GM21367 (cell line): ENCODE measurements at regions not wholly inside any gene's neighbourhood (a gene's known extent, or its start where the extent isn't known, plus 50 kb on each side); places are given as distances from the start of the nearest gene placed in this dataset.

Source experiments
- ATAC-seq: cut with Tn5 transposase; IDR thresholded peaks from one replicate; pipeline ENCODE4 v1.9.1; 2021; ENCODE audit not compliant: unreplicated experiment

DNA sequence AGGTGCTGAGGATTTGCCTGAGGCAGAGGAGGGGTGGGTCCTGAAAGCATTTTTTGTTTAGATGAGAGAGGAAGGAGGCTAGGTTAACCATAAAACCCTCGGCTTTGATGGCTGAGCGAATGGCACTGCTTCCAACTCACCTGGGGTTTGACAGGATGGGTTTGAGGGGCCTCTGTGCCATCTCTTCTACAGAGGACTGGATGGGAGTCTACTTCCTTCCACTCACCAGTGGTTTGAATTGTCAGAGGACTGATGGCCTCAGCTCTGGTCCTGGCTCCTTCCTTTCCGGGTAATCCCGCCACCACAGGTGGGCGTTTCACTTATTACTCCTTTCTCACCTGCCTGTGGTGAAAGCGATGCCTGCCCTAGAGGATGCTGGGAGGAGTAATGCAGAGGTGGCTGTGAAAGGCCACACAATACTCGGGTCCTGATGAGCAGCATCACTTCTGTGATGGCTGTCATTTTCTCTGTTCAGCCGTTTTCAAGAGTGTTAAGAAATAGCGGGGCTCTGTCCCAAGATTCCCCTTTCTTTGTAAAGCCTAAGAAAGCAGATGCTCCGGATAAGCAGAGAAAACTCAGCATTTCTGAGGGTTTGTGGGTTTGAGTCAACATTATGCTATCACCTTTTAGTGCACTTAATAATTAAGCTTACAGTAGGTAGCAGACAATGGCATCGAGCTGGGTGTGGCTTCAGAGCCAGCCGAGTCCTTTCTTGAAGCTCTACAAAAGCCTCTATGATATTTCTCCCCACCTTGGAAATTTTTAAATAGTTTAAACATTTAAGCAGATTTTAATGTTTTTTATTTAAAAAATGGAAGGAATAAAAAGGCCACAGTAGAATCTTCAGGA is 220.7 kb downstream of the HLX start:
- ATAC-seq, result no peak

DNA sequence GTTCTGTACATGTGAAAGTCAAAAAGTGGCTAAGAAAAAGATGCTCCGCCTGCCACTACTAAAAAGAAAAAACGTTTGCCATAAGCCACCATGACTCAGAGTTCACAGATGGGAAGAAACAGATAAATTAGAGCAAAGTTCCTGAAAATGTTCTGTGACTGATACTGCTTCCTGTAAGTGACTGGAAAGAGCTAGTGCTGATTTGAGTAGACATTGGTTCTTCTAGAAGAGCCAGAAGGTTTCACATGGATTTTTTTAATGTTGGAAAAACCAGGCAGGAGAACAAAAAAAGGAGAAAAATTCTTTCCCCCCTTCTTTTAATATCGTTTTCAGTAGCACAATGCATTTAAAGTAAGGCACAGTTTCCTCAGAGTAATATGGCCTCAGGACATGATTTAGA is 221.4 kb downstream of the HLX start:
- no peak for ATAC-seq

DNA sequence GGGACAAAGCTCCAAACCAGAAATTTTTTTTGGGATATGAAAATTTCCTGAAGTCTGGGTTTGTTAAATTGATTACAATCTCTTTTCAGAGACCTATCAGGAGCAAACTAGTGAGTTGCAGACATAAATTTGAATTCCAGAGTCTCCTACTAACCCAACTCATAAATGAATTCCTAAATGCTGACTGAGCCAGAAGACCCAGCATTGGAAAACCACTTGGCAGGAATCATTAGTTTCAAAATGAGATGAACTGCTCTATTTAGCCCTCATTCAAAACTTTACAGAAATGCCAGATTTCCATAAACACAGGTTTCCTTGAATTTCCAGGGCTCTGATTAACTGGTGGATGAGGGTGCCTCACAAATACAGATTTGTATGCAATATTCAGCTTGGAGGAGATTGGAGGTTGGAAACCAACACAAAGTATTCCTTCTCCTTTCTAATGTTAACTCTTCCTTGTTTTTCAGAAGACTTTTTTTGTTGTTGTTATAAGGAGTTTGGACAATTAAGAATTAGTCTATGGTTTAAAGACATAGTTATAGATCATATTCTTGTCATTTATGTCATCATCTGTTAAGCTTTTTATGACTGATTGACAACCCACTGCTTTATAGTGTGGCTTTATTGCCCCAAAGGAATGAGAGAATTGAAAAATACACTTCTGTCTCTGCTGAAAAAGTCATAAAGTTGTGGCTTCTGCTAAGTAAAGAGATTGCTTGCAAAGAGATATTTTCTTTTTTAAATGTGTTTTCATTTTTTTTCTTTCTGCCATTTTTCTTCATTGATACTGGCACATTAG is 222.8 kb downstream of the HLX start:
- ATAC-seq, result no peak

DNA sequence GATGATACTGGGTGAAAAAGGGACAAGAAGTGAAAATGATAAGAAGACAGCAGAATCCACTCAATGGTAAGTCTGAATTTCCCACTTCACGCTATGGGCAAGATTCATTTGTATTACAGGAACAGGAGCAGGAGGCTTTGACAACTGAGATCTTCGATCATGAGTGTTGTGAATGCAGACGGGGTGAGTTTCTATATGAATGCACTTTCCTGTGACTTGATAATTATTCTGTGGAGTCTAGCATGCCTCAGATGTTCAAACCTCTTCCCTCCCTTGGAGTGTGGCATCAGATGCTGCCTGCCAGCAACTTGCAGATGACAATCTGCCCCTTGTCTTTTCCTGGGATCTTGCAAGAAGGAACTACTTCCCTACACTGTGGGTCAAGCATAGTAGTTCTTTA is 225.4 kb downstream of the HLX start:
- no peak for ATAC-seq

DNA sequence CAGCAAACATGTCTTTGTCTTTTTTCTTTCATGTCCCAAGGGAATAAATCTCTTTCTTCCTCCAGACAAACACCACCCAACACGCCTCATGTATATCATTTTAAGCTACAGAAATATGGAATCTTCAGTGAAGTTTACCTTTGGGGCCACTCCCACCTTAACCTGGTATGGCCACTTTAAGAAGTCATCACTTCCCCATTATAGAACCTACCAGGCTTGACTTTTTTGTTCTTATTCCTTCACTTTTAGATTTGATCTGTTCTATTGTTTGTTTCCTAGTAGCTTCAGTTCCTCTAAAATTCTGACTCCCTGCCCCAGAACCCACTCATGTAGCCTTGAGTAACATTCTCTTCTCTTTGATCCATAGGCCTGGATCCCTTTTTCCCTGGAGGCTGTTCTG is 226.3 kb downstream of the HLX start:
- no peak for ATAC-seq

DNA sequence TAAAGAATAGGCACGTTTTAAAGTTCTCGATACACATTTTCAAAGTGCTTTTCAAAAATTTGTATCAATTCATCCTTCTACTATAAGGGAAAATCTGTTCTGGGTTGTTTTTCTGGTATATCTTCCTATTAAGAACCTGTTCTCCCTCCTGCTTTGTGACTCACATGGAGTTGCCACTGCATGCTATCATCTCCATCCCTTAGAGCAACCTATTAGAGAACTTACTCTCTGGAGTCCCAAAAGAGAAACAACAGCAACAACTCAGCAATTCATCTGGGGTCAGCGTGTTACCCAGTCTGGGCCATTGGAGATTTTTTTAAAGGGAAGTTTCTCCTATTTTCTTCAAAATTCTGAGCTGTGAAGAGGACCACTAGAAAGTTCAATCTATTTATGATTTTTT is 227.4 kb downstream of the HLX start:
- no peak for ATAC-seq

DNA sequence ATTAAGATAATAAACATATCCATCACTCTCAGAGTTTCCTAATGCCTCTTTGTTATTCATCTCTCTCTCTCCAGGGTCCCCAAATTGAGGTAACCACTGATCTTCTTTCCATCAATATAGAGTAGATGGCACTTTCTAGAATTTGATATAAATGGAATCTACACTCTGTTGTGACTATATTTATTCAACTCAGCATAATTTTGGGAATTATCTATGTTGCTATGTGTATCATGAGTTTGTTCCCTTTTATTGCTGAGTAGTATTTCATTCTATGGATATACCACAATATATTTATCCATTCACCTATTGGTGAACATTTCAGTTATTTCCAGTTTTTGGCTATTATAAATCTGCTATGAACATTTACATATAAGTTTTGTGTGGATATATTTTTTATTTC is 230.7 kb downstream of the HLX start:
- ATAC-seq, result no peak

DNA sequence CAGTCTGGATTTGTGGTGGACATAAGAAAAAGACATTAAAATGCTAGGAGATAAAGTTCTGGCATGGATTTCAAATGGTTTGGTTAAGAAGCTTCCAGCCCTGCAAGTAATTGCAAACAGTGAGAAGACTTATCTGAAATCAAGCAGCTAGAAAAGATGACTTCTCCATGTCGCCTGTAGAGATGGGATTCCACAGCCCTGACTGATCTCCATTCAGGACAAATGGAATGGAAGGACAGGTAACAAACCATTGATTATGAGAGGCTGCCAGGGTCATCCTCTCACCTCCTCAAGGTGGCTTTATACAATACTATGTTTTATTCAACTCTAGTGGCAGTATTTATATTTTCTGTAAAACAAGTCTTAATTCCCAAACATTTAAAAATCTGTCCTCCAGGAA is 237.9 kb downstream of the HLX start:
- ATAC-seq, result no peak

DNA sequence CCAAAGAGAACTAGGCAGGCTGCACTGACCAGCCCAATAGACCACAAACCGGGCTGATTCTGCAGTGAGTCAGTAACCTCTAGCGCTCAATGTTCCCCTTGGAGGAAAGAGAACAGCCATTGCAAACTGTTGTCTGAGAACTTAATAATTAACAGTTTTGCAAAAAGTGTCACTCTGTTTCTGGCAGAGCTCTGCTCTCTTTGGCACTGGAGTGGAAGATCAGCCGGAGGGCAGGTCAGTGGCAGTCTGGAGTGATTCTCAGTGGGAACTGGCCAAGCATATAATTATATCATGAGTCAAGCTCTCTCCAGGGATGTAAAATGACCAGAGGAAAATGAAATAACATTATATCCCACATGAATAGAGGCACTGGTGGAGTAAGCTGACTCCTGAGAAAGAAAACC is 238.3 kb downstream of the HLX start:
- no peak for ATAC-seq

DNA sequence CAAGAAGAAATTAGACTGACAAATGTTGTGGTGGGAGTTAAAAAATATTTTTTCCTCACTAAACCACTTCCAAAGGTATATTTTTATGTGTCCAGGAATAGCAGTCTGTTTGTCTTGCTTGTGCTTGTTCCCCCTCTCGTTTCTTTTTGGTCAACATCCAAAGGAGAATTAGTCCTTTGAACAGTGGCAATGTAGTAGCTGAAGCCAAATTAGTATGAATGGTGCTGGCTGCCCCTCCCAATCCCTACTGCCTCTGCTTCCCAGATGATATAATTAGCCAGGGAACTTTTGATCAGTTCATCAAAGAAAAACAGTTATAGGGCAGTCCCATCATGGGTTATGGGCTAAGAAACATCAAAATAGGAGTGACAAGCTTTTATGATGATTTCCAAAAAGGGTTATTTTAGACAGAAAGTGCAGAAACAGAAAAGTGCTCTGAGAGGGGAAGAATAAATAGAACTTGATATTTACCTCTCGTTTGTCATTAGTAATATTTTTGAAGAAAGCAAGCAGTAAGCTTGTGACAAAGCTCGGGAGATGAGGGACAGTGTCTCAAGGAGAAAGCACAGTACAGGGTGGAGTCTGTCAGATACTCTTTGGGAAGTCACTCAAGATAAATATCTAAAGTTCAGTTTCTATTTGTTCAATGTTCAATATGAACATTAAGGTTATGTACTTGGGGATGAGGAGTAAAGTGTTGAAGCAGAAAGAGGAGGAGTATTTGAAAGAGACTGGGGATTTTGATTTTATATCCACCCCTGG is 239.1 kb downstream of the HLX start:
- ATAC-seq, result no peak

DNA sequence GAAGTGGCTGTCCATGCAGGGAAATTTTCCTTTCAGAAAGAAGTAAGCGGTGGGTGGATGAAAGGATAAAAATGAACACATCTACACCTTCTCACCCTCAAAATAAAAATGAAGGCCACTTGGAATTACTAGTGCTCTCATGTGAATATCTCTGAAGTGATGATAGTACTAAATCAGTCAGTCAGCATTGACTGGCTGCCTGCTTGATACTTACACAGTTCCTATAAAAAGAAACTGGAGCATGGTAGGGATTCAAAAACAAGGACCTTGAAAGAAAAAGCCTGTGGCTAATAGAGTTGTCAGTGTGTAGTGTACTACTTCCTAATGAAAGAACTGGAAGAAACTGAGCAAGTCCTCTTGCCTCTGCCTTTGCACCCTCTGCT is 239.7 kb downstream of the HLX start:
- no peak for ATAC-seq

DNA sequence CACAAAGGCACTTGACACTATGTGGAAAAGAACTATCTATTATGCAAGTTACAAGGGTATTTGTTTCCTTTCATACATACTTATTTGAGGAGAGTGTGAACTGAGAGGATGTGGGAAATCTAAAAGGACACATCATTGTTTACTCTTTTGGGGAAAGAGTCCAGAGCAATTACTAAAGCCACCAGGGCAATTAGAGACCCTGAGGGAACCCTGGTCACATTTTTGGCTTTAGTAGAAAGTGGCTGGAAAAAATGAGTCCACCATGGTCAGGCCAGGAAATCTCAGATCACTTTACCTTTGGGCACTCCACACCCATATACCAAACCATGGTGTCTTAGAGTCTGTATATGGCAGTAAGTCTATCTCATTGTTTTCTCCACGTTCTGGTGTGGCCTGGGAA is 243.3 kb downstream of the HLX start:
- no peak for ATAC-seq

DNA sequence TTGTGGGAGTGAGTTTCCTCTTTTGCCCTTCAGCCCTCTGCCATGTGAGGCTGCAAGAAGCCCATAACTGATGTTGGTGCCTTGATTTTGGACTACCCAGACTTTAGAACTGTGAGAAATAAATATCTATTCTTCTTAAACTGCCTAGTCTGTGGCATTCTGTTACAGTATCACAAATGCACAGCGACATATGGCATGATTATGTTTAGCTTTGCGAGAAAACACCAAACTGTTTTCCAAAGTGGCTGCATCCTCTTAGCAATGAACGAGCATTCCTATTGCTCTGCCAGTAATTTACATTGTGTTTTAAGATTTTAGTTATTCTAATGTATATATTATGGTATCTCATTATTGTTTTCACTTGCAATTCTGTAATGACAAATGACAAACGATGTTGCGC is 246.7 kb downstream of the HLX start:
- no peak for ATAC-seq

DNA sequence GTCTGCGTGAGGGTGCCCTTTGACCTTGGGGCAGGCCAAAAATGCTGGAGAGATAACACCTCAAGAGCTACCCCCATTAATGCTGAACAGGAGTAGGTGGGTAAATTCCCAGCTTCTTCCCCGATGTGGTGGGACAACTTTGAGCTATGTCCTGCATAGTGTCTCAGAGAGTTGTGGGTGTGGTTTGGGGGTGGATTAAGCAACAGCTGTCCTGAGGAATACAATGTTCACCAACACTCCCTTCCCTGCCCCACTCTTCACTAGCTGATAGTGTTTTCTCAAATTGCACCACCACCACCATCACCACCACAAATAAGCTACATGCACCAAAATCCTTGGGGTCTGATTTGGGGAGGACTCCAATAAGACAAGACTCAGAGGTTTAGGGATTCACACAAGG is 258.4 kb downstream of the HLX start:
- no peak for ATAC-seq

DNA sequence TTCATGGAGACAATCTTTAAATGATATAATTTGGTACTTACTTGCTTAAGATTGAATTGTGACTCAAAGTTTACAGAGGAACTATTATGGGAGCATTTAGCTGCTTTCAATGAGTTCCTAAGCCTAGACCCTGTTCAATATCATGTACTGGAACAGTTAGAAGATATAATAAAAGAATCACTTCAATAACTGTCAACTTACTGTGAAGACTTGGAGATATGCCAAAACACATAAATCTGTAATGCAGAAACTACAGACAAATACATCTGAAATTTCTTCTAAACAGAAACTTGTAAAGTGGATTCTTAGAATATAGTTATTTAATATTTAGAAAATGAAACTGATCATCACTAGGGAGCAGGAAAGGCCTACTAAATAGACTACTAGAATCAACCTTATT is 259.3 kb downstream of the HLX start:
- ATAC-seq, result no peak

DNA sequence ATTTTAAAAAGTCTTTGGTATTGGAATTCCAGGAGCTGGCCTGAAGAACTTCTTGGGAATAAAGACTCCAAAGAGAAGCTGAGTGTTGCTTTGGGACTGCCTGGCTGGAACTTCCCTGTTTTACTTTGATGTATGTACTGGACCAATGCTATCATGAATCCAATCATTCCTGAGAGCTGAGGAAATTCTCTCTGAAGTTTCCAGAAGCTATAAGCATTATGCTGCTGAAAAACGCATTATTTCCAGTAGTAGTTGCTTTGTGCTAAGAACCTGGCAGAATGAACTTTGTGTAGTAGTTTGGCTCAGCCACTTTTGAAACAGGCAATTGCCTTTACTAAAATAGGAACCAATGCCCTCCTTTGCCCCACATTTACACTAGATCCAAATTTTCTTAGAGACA is 260.7 kb downstream of the HLX start:
- no peak for ATAC-seq

DNA sequence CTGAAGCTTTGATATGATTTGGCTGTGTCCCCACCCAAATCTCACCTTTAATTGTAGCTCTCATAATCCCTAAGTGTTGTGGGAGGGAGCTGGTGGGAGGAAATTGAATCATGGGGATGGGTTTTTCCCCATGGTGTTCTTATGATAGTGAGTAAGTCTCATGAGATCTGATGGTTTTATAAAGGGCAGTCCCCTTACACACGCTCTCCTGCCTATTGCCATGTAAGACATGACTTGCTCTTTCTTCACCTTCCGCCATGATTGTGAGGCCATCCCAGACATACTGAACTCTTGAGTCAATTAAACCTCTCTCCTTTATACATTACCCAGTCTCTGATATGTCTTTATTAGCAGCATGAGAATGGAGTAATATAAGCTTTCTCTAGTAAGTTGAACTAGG is 261.9 kb downstream of the HLX start:
- no peak for ATAC-seq

DNA sequence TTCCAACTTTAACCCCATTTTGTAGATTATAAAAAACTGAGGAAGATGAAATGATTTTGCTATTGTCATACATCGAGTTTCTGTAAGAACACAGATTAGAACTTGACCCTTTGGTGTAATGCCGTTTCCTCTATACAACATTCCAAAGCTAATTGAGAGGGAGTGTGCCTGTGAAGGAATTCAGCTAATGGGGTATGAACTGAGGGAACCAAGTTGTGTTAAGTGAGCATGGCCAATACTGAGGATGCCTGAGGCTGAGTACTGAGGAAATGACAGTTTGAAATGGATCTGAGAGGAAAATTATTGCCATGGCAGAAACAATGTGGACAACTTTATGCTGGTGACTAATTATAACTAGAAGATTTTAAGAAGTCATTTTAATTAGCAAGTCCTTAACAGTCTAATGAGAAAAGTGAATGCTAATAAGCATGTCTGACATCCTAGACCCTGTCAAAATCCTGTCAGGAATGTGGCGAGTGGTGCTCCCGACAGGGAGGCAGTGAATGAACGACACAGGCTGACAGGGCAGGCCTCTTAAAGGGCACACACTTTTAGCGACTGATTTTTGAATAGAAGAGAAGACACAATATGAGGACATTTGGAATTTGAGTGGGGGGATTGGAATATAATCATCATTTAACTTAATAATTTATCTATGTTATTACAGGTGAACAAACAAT is 262.5 kb downstream of the HLX start:
- no peak for ATAC-seq

DNA sequence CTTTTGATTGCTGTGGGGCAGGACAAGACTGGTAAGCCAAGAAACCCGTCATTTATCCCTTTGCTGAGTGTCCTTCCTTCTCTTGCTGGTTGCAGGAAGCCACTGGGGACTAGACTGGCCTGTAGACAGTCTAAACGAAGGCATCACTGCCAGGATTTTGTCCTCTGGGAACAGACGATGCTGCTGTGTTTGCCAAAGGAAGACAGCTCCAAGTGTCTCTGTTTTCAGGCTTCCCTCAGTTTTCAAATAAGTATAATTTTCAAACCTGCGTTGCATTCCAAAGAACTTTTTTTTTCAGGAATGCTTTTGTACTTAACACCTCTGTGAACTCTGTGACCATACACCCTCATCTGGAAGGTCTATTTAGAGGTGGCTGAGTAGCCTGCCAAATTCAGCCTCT is 269.4 kb downstream of the HLX start:
- no peak for ATAC-seq

DNA sequence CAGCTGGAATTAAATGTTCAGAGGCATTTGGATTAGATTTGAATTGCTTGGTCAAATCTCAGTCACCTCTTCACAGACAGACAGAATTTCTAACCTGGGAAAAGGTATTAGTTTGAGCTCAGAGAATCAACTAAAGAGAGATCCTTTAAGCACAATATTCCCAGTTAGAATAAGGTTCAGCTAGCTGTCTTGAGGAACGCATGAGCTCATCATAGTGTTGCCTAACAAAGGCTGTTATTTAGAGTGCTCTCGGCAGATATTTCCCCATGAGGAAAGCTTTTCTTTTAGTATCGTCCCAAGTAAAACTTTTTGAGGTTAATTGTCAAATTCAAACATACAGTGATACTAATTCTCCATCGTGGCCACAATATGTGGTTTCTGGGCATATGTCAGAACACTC is 269.9 kb downstream of the HLX start:
- no peak for ATAC-seq

DNA sequence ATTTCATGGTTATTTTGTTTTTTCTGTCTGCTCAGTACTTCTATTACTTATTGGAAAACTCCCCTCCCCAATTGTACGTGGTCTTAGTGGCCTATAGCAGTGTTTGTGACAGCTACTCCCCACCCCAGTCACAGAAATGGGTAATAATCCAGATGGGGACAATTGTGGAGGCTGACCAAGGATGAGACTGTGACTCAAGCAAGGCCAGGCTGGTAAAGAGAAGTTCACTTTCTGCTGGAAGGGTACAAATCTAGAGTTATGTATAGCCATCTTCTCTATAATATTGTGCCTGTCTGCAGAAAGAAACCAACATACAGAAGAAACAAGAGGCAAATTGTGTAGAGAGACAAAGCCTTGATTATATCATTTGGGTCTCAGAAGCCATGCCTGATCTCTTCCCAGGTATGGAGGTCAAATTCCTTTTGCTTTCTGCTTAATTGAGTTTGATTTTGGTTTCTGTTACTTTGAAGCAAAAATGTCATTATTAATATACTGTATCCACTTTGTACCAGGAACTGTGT is 270.4 kb downstream of the HLX start:
- ATAC-seq, result no peak
